ENCODE measurements at regions not wholly inside any gene's neighbourhood (a gene's known extent, or its start where the extent isn't known, plus 50 kb on each side); places are given as distances from the start of the nearest gene placed in this dataset.
"Not testable (repeated sequence)": the region's sequence is repeated elsewhere in the genome, so short reads cannot be mapped to it uniquely, and the experiment has no call there.

DNA sequence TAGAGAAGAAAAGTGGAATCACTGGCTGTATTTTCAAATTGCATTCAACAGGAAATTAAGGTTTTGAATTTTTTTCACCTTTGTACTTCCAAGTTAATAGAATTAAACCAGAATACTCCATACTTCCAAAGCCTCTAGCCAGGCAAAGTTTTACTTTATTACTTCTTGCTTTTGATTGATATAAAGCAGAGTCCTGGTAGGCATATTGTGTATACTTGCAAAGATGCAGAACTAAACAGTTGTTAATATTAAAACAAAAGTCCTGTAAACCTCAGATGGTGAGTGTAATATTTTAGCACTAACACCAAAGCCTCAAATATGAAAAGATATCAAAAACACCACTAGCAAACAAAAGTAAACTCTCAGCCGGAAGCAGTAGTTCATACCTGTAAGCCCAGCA is 107.2 kb upstream of the C2CD4B start:
- DNase-seq: no peak

GRCh38 chr15:62275831-62276230 is 110.7 kb upstream of the C2CD4B start:
- DNase-seq: no peak

- no peak for DNase-seq
Observed at GRCh38 chr15:62277816-62278394, 112.8 kb upstream of the C2CD4B start.

GRCh38 chr15:62278534-62278933 is 113.4 kb upstream of the C2CD4B start:
- DNase-seq: no peak

DNA sequence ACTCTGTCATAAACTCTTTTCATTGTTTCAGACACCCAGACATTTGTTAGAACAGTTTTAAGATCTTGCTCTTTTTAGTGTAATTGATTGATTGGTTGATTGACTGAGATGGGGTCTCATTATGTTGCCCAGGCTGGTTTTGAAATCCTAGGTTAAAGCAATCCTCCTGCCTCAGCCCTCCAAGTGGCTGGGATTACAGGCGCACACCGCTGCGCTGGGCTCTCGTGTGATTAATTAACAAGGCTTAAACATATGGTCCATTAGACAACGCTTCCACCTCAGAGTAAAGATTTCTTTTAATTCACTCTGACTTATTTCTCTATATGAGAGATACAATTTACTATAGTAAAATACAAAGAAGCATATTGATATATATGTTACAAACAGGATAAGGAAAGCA is 114.0 kb upstream of the C2CD4B start:
- no peak for DNase-seq

DNA sequence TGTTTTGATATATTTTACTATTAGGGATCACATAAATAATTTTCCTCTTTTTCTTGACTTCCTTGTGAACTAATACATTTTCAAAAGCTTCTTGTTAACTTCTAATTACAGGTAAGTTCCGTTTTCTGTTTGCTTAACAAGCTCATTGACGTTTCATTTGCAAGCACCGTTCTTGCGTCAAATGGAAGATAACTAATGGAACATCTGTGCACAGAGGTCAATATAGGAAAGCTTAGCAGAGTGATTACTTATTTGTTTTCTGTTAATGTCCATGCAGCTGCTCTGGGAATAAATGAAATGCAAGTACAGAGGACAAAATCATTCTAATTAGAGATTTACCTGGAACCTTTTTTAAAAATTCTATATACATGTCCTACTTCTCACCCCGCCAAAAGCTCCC is 115.5 kb upstream of the C2CD4B start:
- no peak for DNase-seq

GRCh38 chr15:62281801-62282200 is 116.7 kb upstream of the C2CD4B start:
- not testable (repeated sequence) for DNase-seq

DNA sequence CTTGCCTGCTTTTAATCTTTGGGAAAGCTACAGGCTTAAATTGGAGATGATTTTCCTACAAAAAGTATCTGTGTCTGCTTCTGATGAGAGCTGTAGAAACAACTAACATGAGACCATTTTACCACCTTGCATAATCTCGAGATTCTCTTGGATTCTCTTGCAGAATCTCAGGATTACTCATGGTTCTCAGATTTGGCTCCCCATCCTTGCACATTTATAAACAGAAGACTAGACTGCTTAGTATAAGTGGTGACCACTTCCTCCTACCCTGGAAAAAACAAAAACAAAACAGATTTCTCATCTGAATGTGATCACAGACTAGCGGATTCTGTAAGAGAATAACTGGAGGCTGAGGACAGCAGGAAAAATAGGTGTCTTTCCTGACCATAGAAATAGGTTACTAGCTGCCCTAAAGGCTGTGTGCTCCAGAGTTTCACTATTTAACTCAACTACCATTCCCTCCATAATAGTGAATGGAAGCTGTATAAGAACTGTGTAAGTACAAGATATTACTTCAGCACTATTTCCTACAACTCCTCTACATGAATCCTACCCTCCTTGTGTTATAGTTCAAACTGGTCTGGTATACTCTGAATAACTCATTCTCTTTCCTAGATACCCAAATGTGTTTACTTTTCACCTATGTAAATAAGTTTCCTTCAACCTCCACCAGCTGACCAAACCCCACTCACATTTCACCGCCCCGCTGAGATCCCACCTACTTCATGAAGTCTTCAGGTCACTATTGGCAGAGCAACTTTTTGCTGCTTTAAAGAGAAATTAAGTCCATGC is 122.2 kb upstream of the C2CD4B start:
- DNase-seq: no peak

GRCh38 chr15:62288361-62289017 is 123.4 kb upstream of the C2CD4B start:
- no peak for DNase-seq

- no peak for DNase-seq
Observed at GRCh38 chr15:62291262-62291661, 126.2 kb upstream of the C2CD4B start.

DNA sequence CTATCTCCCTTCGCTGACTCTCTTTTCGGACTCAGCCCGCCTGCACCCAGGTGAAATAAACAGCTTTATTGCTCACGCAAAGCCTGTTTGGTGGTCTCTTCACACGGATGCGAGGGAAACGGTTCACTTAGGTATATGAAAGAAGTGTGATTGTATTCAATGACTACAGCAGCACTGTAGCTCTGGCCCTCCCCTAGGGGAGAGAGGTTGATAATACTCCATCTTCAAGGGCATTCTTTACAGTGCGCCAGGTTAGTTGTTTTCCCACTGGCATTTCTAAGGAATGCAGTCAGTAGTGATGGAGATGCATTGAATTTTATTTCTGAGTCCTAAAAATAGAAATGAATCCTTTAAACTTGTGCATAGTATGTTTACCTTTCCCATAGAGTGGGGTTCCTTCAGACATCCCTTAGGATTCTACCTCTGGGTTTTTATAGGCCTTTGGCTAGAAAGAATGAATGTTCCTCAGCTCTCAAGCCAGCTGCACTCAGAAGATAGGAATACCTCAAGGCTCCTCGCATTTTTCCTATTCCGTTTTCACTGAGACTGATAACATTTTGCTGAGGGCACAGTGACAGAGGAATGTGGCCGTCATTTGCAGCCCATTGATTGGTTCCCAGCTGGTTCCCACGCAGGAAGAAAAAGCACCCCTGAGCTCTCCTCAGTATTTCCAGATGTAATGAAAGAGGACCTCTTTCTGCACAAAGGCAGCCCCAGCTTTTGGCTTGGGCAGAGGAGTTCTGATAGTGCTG is 131.8 kb upstream of the C2CD4B start:
- DNase-seq: no peak

DNA sequence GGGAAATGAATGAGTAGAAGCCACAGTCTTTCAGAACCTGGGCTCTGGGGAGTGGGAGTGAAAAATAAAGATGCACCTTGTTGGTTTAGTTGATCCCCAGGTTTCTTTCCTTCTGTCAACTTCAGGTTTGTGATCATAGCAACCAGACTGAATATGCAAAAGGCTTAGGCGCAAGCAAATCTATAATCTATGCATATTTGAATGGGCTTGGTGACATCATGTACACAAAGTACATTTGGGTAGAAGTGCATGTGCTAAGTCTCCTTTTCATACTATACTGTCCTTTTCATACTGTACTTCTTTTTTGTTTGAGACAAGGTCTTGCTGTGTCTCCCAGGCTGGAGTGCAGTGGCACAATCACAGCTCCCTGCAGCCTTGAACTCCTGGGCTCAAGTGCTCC is 132.4 kb upstream of the C2CD4B start:
- DNase-seq: no peak

GRCh38 chr15:62297933-62298332 is 132.8 kb upstream of the C2CD4B start:
- DNase-seq: no peak

GRCh38 chr15:62298811-62299210 is 133.7 kb upstream of the C2CD4B start:
- no peak for DNase-seq

GRCh38 chr15:62299541-62299940 is 134.5 kb upstream of the C2CD4B start:
- no peak for DNase-seq

DNA sequence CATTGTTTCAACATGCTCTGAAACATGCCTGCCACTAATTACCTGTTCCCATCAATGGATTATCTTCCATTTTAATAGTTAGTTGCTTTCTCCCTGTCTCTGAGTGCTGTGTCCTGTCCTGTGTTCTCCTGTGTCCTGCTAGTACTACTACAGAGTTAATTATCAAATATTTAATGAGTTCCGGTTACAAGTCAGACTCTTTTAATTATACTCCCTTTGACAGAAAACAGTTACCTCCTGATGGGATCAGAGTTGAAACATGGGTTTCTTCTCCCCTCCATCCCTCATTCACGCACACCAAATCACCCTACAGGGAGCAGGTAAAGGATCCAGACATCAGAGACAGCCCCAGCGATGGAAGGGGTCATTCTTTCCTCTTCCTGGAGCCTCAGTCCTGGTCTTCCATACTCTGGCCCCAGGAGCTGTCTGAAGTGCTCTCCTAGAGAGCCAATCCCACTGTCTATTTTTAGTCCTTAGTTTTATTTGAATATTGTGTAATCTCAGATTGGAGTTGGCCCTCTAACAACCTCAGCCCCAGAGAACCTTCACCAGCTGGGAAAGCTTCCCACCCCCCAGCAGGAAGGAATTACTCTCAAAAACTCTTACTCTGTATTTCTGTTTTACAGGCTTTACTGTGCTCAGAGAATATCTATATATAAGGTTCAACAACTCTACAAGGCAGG is 137.0 kb upstream of the C2CD4B start:
- no peak for DNase-seq

DNA sequence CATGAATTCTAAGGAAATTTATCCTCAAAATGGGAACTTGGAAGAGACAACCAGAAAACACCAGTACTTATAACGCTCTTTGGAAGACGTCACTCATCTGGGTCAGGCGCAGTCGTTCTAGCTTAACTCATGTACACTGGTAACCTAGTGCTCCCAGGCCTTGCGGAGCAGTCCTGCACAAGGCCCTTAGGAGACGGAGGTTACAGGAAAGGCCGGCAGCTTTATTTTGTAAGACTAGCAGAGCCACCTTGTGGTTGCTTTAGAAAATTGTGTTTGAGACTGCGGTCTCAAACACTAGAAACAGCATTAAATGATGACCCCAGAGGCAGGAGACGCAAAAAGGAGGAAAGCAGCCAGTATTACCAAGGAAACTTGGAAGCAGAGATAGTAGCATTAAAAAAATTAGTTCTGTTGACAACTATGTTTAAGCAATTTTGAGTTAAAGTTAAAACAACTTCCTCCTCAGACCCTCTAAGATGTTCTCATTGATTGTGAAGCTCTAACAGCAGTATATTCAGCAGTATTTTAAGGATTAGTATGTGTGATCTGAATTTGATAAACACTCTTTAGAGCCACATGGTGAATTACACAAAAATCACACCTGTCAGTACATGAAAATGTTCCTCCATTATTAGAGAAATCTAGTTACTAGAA is 141.9 kb upstream of the C2CD4B start:
- DNase-seq: no peak

DNA sequence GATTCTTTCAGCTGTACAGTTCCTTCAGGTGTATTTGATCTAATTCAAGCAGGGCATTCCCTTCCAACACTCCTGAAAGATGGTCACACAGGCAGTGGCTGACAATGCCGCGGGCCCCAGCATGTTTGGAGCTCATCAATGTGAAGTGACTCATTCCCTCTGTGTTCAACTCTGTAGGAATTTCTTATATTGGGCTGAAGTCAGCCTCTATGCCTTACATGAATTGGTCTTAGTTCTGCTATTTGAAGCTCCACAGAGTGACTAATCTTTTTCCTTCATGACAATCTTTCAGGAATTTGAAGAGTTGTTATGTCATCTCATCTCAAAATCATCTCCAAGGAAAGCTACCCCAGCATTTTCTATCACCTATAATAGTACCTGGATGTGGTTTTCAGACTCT is 142.5 kb upstream of the C2CD4B start:
- no peak for DNase-seq

DNA sequence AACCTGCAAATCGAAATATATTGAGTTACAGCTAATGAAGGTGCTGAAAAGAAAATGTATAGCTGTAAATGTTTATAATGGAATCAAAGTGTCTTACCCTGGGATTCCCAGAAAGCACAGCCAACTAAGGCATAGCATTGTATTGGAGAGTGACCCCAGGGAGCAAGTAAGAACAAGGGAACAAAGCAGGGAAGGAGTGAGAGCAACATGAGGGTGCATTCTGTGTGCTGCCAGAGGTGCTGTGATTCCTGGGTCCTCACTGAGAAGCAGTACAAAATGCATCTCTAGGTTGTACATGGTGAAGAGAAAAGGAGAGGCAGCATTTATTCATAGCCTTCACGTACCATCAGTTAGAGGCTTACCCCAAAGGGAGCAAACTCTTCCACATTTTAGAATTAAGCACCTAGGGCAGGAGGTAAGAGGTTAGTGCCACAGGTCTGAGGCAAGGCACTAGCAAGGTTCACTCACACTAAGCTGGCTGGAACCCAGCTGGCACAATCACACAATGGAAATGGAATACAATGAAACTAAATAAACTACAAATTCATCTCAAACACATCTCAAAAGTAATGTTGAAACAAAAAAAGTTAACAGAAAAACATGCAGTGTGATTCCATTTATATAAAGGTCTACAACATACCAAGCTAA is 151.5 kb upstream of the C2CD4B start:
- DNase-seq: no peak

DNA sequence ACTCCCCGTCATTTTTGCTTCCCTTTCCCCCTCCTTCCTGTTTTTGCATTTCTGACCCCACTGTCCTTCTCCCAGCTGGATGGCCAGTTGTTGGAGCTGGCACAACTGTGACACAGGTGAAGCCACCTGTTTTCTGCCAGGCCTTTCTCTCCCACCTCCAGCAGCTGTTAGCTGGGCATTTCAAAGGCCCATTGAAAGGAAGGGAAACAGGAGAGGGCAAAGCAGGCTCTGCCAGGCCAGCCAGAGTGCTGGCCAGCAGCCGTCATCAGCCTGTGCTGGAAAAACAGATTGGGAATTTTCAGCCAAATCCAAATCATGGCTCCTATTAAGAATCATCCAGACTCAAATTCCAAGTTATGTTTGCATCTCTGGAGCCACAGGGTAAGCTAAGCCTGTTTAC is 155.2 kb upstream of the C2CD4B start:
- no peak for DNase-seq

GRCh38 chr15:62323353-62323890 is 158.3 kb upstream of the C2CD4B start:
- no peak for DNase-seq

- no peak for DNase-seq
Observed at GRCh38 chr15:62324382-62324781, 159.3 kb upstream of the C2CD4B start.
